Suprapubic skin (tissue), 4 donors: ENCODE measurements at regions not wholly inside any gene's neighbourhood (a gene's known extent, or its start where the extent isn't known, plus 50 kb on each side); places are given as distances from the start of the nearest gene placed in this dataset.

ENCODE experiments used
- DNase-seq, 2 donors: peaks; one replicate each; pipeline ENCODE4 v3.0.0-alpha.2; 2019; ENCODE audit warnings: low spot score in 2 of 2
- H3K27ac ChIP-seq: fragments of 200-600 bp; sonication (generic); one replicate; pipeline ENCODE4 v1.5.1; 2019
- H3K27me3 ChIP-seq: fragments of 200-600 bp; sonication (generic); one replicate; pipeline ENCODE4 v1.5.1; 2019
- H3K36me3 ChIP-seq: fragments of 200-600 bp; sonication (generic); one replicate; pipeline ENCODE4 v1.5.1; 2019
- H3K4me1 ChIP-seq: fragments of 200-600 bp; sonication (generic); one replicate; pipeline ENCODE4 v1.5.1; 2019
- H3K4me3 ChIP-seq: fragments of 200-600 bp; sonication (generic); one replicate; pipeline ENCODE4 v1.5.1; 2019; ENCODE audit warnings: mild to moderate bottlenecking
- H3K9me3 ChIP-seq: fragments of 200-600 bp; sonication (generic); one replicate; pipeline ENCODE4 v1.5.1; 2019
- CTCF ChIP-seq, 2 donors: fragments of 200-600 bp in 1 of 2; fragments of 450-650 bp in 1 of 2; sonication (generic) in 1 of 2; IDR thresholded peaks; one replicate each; pipeline ENCODE4 v1.5.1; 2016 to 2019; ENCODE audit warnings: antibody characterized with exemption in 2 of 2, mild to moderate bottlenecking in 1 of 2, moderate library complexity in 1 of 2
- EP300 ChIP-seq: sonication (generic); formaldehyde crosslinking; IDR thresholded peaks from one replicate; pipeline ENCODE4 v1.6.1; 2017; ENCODE audit warnings: antibody characterized with exemption
- POLR2A ChIP-seq, 2 donors: fragments of 450-650 bp; IDR thresholded peaks; one replicate each; pipeline ENCODE4 v1.6.1; 2017; ENCODE audit warnings: antibody characterized with exemption in 2 of 2, mild to moderate bottlenecking in 2 of 2, moderate library complexity in 2 of 2
- POLR2AphosphoS5 ChIP-seq, 3 donors: sonication (generic); formaldehyde crosslinking; IDR thresholded peaks; one replicate each; pipeline ENCODE4 v1.6.1; 2017; ENCODE audit warnings: antibody characterized with exemption in 3 of 3
- WGBS: methylation state at CpG from one replicate; pipeline ENCODE4 v1.1.5; 2018; 5-methylcytosine and 5-hydroxymethylcytosine counted together

GRCh38 chr13:24075137-24075975, 85.2 kb upstream of the SPATA13 start:
- Histone ChIP-seq H3K27me3 (no peaks in the 10 kb centered on the region), H3K36me3 (no peaks in the 10 kb centered on the region), H3K4me1 (peaks cover 28% of the 10 kb centered on the region), H3K27ac (no peak overlapping the region), H3K9me3 (no peaks in the 10 kb centered on the region), H3K4me3 (no peak overlapping the region)
- no peak for DNase-seq
- WGBS: 49% methylated on average over 7 of the region's 7 CpGs
- TF ChIP-seq CTCF (IDR thresholded peaks at IDR 0.05) (no peak), EP300 (no peak), POLR2AphosphoS5 (IDR thresholded peaks at IDR 0.05) (no peak), POLR2A (IDR thresholded peaks at IDR 0.05) (no peak)

DNA sequence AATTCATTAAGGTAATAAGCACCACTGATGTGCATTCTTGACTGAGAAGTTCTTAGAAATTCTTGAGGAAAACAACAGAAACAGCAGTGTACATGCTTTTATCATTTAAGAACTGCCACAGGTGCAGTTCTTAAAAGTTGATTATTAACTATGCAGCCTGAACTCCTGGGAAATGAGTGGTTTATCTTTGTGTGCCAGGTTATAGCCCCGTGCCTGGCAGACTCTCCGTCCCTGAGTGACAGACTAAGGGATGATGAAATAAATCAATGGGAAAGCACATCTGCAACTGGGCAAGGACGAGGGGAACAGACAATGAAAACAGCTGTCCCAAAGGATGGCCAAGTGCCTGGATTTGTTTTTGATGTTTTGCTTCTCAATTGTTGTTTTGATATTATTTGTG, 84.4 kb upstream of the SPATA13 start:
- Histone ChIP-seq H3K4me3 (no peak overlapping the region), H3K27ac (no peak overlapping the region), H3K36me3 (no peaks in the 10 kb centered on the region), H3K9me3 (no peaks in the 10 kb centered on the region), H3K4me1 (peaks cover 24% of the 10 kb centered on the region), H3K27me3 (no peaks in the 10 kb centered on the region)
- TF ChIP-seq EP300: no peak
- no peak for TF ChIP-seq POLR2A (IDR thresholded peaks at IDR 0.05)
- TF ChIP-seq POLR2AphosphoS5 (IDR thresholded peaks at IDR 0.05): no peak
- no peak for TF ChIP-seq CTCF (IDR thresholded peaks at IDR 0.05)
- WGBS: 53% methylated on average over 3 of the region's 3 CpGs
- DNase-seq: no peak

DNA sequence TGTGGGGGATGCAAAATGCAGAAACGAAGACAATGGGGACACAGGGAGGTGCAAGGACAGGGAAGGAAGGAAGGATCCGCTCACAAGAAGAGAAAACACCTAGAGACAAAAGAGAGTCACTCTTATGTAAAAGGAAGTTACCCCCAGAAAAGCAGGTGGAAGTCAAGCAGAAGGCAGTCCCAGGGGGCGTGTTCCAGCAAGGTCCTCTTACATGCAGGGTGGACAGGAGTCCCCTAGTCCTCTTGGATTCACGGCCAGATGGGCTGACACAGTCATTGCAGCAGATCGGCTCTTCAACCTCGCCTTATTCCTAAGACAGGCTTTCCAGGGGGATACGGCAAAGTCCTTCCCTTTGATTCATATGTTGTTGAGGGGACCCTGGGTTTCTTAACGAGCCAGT, 83.9 kb upstream of the SPATA13 start:
- Histone ChIP-seq H3K9me3 (no peaks in the 10 kb centered on the region), H3K36me3 (no peaks in the 10 kb centered on the region), H3K27me3 (no peaks in the 10 kb centered on the region), H3K27ac (no peak overlapping the region), H3K4me1 (peaks cover 18% of the 10 kb centered on the region), H3K4me3 (no peak overlapping the region)
- 87% methylated on average over 7 of the region's 8 CpGs for WGBS
- no peak for DNase-seq
- TF ChIP-seq POLR2A (IDR thresholded peaks at IDR 0.05): no peak
- TF ChIP-seq POLR2AphosphoS5 (IDR thresholded peaks at IDR 0.05): no peak
- TF ChIP-seq CTCF (IDR thresholded peaks at IDR 0.05): no peak
- no peak for TF ChIP-seq EP300

DNA sequence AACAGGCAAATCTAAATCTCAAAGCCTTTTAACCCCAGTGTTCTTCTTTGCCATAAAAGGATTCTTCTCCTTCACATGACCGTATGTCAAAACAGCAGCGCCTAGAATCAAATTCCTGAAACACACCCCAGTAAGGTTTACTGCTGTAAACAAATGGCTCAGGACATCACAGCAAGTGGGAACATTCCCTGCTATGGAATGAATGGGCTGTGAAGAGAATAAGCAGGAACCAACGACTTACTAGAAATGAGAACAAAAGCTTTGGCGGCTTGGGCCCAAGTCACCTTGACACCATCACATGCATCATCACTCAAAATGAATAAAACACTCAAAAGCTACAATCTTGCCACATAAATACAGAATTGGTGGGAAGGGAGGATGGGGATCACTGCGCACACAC, 80.4 kb upstream of the SPATA13 start:
- H3K9me3 ChIP-seq: no peaks in the 10 kb centered on the region
- TF ChIP-seq CTCF (IDR thresholded peaks at IDR 0.05) (no peak), POLR2A (IDR thresholded peaks at IDR 0.05) (no peak), EP300 (no peak), POLR2AphosphoS5 (IDR thresholded peaks at IDR 0.05) (no peak)
- 81% methylated on average over 5 of the region's 5 CpGs for WGBS

GRCh38 chr13:24081387-24081786, 79.1 kb upstream of the SPATA13 start:
- H3K36me3 ChIP-seq: no peaks in the 10 kb centered on the region
- peaks cover 3% of the 10 kb centered on the region for H3K4me1 ChIP-seq
- 89% methylated on average over 2 of the region's 2 CpGs for WGBS
- no peak overlapping the region for H3K27ac ChIP-seq
- peaks cover 3% of the 10 kb centered on the region for H3K27me3 ChIP-seq
- TF ChIP-seq EP300 (no peak), CTCF (IDR thresholded peaks at IDR 0.05) (no peak), POLR2AphosphoS5 (IDR thresholded peaks at IDR 0.05) (no peak), POLR2A (IDR thresholded peaks at IDR 0.05) (no peak)
- DNase-seq: no peak
- H3K4me3 ChIP-seq: no peak overlapping the region
- no peaks in the 10 kb centered on the region for H3K9me3 ChIP-seq

More for the DNA sequence above, 80.4 kb upstream of the SPATA13 start:
- Histone ChIP-seq H3K4me1 (peaks cover 10% of the 10 kb centered on the region), H3K27ac (no peak overlapping the region), H3K36me3 (no peaks in the 10 kb centered on the region), H3K27me3 (peaks cover 3% of the 10 kb centered on the region), H3K4me3 (no peak overlapping the region)
- DNase-seq: no peak
